ENCODE measurements at regions not wholly inside any gene's neighbourhood (a gene's known extent, or its start where the extent isn't known, plus 50 kb on each side); places are given as distances from the start of the nearest gene placed in this dataset.

DNA sequence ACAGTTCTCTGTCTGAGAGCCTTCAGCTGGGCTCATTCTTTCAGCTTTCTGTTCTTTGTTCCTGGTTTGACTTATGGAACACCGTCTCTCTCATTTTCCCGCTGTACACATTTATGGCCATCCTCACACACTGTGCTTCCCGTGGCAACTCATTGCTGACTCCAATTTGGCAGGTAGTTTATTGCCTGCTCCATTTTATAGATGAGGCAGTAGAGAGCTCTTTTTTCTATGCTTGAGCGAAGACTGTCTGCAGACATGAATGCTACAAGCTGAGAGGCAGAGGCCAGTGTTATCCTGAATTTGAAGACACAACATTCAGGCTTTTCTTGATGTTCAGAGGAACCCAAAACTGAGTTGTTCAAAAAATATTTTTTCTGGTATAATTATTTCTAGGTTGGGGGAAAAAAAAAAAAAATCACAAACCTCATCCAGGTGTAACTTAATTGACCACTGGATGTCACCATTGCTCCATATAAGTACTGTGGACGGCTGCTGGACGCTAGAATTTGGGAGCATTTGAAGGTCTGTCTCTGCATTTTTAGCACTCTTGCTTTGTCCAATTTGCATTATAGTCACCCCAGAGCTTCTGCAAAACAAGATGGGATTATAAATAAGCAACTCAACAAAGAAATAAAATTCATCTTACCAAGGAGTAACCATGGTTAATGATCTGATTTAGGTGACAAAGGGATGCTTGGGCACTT, 83.5 kb downstream of the HRH4 start:
- TF ChIP-seq POLR2A (IDR thresholded peaks at IDR 0.05; ENCODE audit: low read length): no peak
- TF ChIP-seq, protein P1, sequence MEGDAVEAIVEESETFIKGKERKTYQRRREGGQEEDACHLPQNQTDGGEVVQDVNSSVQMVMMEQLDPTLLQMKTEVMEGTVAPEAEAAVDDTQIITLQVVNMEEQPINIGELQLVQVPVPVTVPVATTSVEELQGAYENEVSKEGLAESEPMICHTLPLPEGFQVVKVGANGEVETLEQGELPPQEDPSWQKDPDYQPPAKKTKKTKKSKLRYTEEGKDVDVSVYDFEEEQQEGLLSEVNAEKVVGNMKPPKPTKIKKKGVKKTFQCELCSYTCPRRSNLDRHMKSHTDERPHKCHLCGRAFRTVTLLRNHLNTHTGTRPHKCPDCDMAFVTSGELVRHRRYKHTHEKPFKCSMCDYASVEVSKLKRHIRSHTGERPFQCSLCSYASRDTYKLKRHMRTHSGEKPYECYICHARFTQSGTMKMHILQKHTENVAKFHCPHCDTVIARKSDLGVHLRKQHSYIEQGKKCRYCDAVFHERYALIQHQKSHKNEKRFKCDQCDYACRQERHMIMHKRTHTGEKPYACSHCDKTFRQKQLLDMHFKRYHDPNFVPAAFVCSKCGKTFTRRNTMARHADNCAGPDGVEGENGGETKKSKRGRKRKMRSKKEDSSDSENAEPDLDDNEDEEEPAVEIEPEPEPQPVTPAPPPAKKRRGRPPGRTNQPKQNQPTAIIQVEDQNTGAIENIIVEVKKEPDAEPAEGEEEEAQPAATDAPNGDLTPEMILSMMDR (IDR thresholded peaks at IDR 0.05): peak; percentile 59

Measured in A549 (cell line).